GM12878 (cell line): ENCODE measurements at regions not wholly inside any gene's neighbourhood (a gene's known extent, or its start where the extent isn't known, plus 50 kb on each side); places are given as distances from the start of the nearest gene placed in this dataset.

Experiments
- ATAC-seq: fragments of 200-7000 bp; cut with Tn5 transposase; 3 replicates; pipeline ENCODE4 v1.9.1; 2020; ENCODE audit warnings: mild to moderate bottlenecking, moderate library complexity
- BruUV-seq: library from RNA; stranded (reverse); fragments of 400-500 nt; replicated peaks from 2 replicates; lab custom pipeline; 2021; lab: Mats Ljungman, UMichigan
- CTCF ChIA-PET: fragments of 300-600 bp; sonication (Branson Sonifier 250); formaldehyde crosslinking; extraction: SDS; loops from one replicate; lab custom pipeline; 2021; ENCODE audit warnings: inconsistent platforms; lab: Yijun Ruan, JAX
- POLR2A ChIA-PET: fragments of 350-600 bp; formaldehyde crosslinking; extraction: SDS; loops from one replicate; lab custom pipeline; 2021; ENCODE audit warnings: inconsistent platforms; lab: Charles Lee
- RAD21 ChIA-PET: fragments of 300-600 bp; sonication (Branson Sonifier 250); formaldehyde crosslinking; loops from one replicate; lab custom pipeline; 2023; ENCODE audit warnings: antibody characterized with exemption; ENCODE audit not compliant: unreplicated experiment; lab: Charles Lee
- SMC1A ChIA-PET: fragments of 300-600 bp; sonication (Branson Sonifier 250); formaldehyde crosslinking; loops from one replicate; lab custom pipeline; 2023; ENCODE audit not compliant: unreplicated experiment, uncharacterized antibody; lab: Charles Lee
- DNase-seq: peaks from one replicate; pipeline ENCODE4 v3.0.0-alpha.2; 2011; ENCODE audit warnings: low read depth, low spot score
- FAIRE-seq: peaks from 3 replicates; lab custom pipeline; 2011; peaks lifted over from hg19 to GRCh38; lab: Jason Lieb, UNC
- H2AFZ ChIP-seq: 2 replicates; pipeline ENCODE4 v1.6.0; 2011; ENCODE audit warnings: low read depth, low read length, control low read depth; ENCODE audit not compliant: control insufficient read depth
- H3K27ac ChIP-seq: 2 replicates; pipeline ENCODE4 v1.5.1; 2011; ENCODE audit warnings: control low read depth; ENCODE audit not compliant: control insufficient read depth, insufficient read depth
- H3K27me3 ChIP-seq, 2 experiments: replicated peaks in 1 of 2; 2 replicates each; pipeline versions ENCODE4 v1.6.0 to v1.6.1; 2011; ENCODE audit warnings: low read length in 1 of 2; ENCODE audit not compliant: control insufficient read depth in 2 of 2, insufficient read depth in 2 of 2
- H3K36me3 ChIP-seq, 2 experiments: 2 replicates each; pipeline ENCODE4 v1.5.1; 2011; ENCODE audit warnings: low read length in 1 of 2; ENCODE audit not compliant: control insufficient read depth in 2 of 2, insufficient read depth in 2 of 2
- H3K4me1 ChIP-seq: 2 replicates; pipeline ENCODE4 v1.6.1; 2011; ENCODE audit warnings: mild to moderate bottlenecking, low read length, moderate library complexity, mixed read lengths; ENCODE audit not compliant: control insufficient read depth, insufficient read depth
- H3K4me2 ChIP-seq: 2 replicates; pipeline ENCODE4 v1.6.0; 2011; ENCODE audit warnings: control low read depth; ENCODE audit not compliant: control insufficient read depth, insufficient read depth
- H3K4me3 ChIP-seq: fragments of 200-600 bp; sonication (generic); 2 replicates; pipeline ENCODE4 v1.5.1; 2016
- H3K79me2 ChIP-seq: 2 replicates; pipeline ENCODE4 v1.6.0; 2011; ENCODE audit warnings: low read length; ENCODE audit not compliant: control insufficient read depth, insufficient read depth
- H3K9ac ChIP-seq: 2 replicates; pipeline ENCODE4 v1.8.0; 2011; ENCODE audit warnings: low read length, control low read depth, mixed read lengths; ENCODE audit not compliant: control insufficient read depth, insufficient read depth
- H3K9me3 ChIP-seq: replicated peaks from 3 replicates; pipeline ENCODE4 v1.5.1; 2011; ENCODE audit warnings: mild to moderate bottlenecking, low read length; ENCODE audit not compliant: control insufficient read depth, insufficient read depth
- H4K20me1 ChIP-seq: 2 replicates; pipeline ENCODE4 v1.6.0; 2011; ENCODE audit not compliant: control insufficient read depth, insufficient read depth
- ATF3 ChIP-seq: IDR thresholded peaks from 2 replicates; pipeline ENCODE4 v1.6.1; 2011; ENCODE audit warnings: low read depth, mild to moderate bottlenecking, low read length, moderate library complexity, borderline replicate concordance; ENCODE audit errors: extremely low read depth
- ATF7 ChIP-seq: fragments of 450-650 bp; IDR thresholded peaks from 2 replicates; pipeline ENCODE4 v1.6.1; 2016; ENCODE audit warnings: low read depth, mild to moderate bottlenecking
- BCL11A ChIP-seq: IDR thresholded peaks from 2 replicates; pipeline ENCODE4 v1.6.1; 2011; ENCODE audit warnings: low read depth, low read length
- CEBPZ ChIP-seq: fragments of 150-350 bp; IDR thresholded peaks from 2 replicates; pipeline ENCODE4 v1.6.1; 2016; ENCODE audit warnings: low read depth, low read length
- HCFC1 ChIP-seq: fragments of 150-350 bp; IDR thresholded peaks from 2 replicates; pipeline ENCODE4 v1.6.1; 2014; ENCODE audit warnings: low read length
- JUND ChIP-seq: IDR thresholded peaks from 2 replicates; pipeline ENCODE4 v1.6.1; 2012; ENCODE audit warnings: low read depth, mild to moderate bottlenecking, low read length, improper control_type of control experiment, moderate library complexity
- MXI1 ChIP-seq: fragments of 150-350 bp; IDR thresholded peaks from 2 replicates; pipeline ENCODE4 v1.6.1; 2011; ENCODE audit warnings: low read depth, mild to moderate bottlenecking, inconsistent platforms, low read length, improper control_type of control experiment
- NBN ChIP-seq: fragments of 450-650 bp; IDR thresholded peaks from 2 replicates; pipeline ENCODE4 v1.6.1; 2016
- NR2C2 ChIP-seq: IDR thresholded peaks from 2 replicates; pipeline ENCODE4 v1.6.1; 2011; ENCODE audit warnings: borderline replicate concordance, low read depth; ENCODE audit not compliant: control insufficient read depth, insufficient read length
- PBX3 ChIP-seq: IDR thresholded peaks from 2 replicates; pipeline ENCODE4 v1.6.1; 2011; ENCODE audit warnings: mild to moderate bottlenecking, low read depth, low read length, moderate library complexity; ENCODE audit not compliant: insufficient replicate concordance
- RB1 ChIP-seq: fragments of 450-650 bp; formaldehyde crosslinking; IDR thresholded peaks from 2 replicates; pipeline ENCODE4 v1.6.1; 2017; ENCODE audit warnings: mild to moderate bottlenecking, borderline replicate concordance
- RELA ChIP-seq: fragments of 450-650 bp; IDR thresholded peaks from 2 replicates; pipeline ENCODE4 v1.8.0; 2014; ENCODE audit warnings: borderline replicate concordance; ENCODE audit not compliant: partially characterized antibody
- SIX5 ChIP-seq: IDR thresholded peaks from 2 replicates; pipeline ENCODE4 v1.6.1; 2011; ENCODE audit warnings: mild to moderate bottlenecking, low read depth, low read length, moderate library complexity; ENCODE audit not compliant: severe bottlenecking
- USF2 ChIP-seq: IDR thresholded peaks from 2 replicates; pipeline ENCODE4 v1.6.1; 2011; ENCODE audit warnings: low read depth, low read length, improper control_type of control experiment, borderline replicate concordance
- ZNF207 ChIP-seq: fragments of 450-650 bp; IDR thresholded peaks from 2 replicates; pipeline ENCODE4 v1.6.1; 2014; ENCODE audit warnings: antibody characterized with exemption, mild to moderate bottlenecking, borderline replicate concordance
- WGBS: methylation state at CpG from one replicate; pipeline ENCODE4 v1.1.6; 2016; ENCODE audit warnings: low lambda C conversion rate; ENCODE audit not compliant: insufficient replicate concordance, insufficient coverage; ENCODE audit errors: missing lambda C conversion rate; 5-methylcytosine and 5-hydroxymethylcytosine counted together
- in situ Hi-C: fragments of 300-500 bp; cut with MboI; formaldehyde crosslinking; loops from 9 replicates; pipeline ENCODE4 v1.14.3; 2018; ENCODE audit warnings: mixed read lengths
- intact Hi-C: fragments of 100-400 bp; cut with micrococcal nuclease; formaldehyde crosslinking; loops from one replicate; pipeline ENCODE4 v1.14.2; 2022; ENCODE audit not compliant: unreplicated experiment

- TF ChIP-seq ATF7 (no peak), NR2C2 (no peak), CEBPZ (no peak), ZNF207 (no peak), JUND (no peak)
These were observed 120.4 kb upstream of the KRR1 start (continued) for GRCh38 chr12:75631831-75632230.

GRCh38 chr12:75630091-75630490 lies 118.7 kb upstream of the KRR1 start:
- Histone ChIP-seq H3K27ac (no peak overlapping the region), H3K4me1 (no peaks in the 10 kb centered on the region), H3K36me3 (no peaks in the 10 kb centered on the region), H4K20me1 (no peaks in the 10 kb centered on the region), H3K9me3 (no peaks in the 10 kb centered on the region; the same call in 2 of the 3 replicates), H3K27me3 (no peaks in the 10 kb centered on the region), H3K4me3 (no peak overlapping the region), H3K9ac (no peak overlapping the region), H2AFZ (no peak overlapping the region), H3K79me2 (no peaks in the 10 kb centered on the region), H3K4me2 (no peak overlapping the region)
- BruUV-seq, result no TSS peak
- ChIA-PET RAD21 (no interaction called here), POLR2A (interaction anchor here (1.3 kb wide), 1 partner anchor 10 kb away, joined by 3 read pairs; no protein-coding TSS in a partner anchor), CTCF (interaction anchor here (0.5 to 1.3 kb wide), 3 partner anchors 9 to 406 kb away, joined by 3 to 5 read pairs (median 4); no protein-coding TSS in a partner anchor), SMC1A (interaction anchor here (2.4 to 3.0 kb wide), 2 partner anchors 11 to 29 kb away, joined by 6 to 21 read pairs; no protein-coding TSS in a partner anchor)
- intact Hi-C loops (no loop called here), in situ Hi-C loops (no loop called here)
- DNase-seq, result no peak
- no peak for FAIRE-seq
- no peak for ATAC-seq
- 87% methylated on average over 2 of the region's 2 CpGs for WGBS
- TF ChIP-seq HCFC1, result no peak
- no peak for TF ChIP-seq PBX3
- no peak for TF ChIP-seq ZNF207
- no peak for TF ChIP-seq RELA
- no peak for TF ChIP-seq SIX5
- TF ChIP-seq ATF3, result no peak
- TF ChIP-seq MXI1, result no peak
- TF ChIP-seq BCL11A, result no peak
- TF ChIP-seq NBN, result no peak
- TF ChIP-seq USF2, result no peak
- no peak for TF ChIP-seq RB1
